ENCODE measurements at regions not wholly inside any gene's neighbourhood (a gene's known extent, or its start where the extent isn't known, plus 50 kb on each side); places are given as distances from the start of the nearest gene placed in this dataset.

GRCh38 chr1:112247036-112247597, 148.9 kb upstream of the CTTNBP2NL start:
- H3K27ac ChIP-seq (ENCODE audit: poor library complexity, severe bottlenecking): no peak overlapping the region
- H3K27me3 ChIP-seq (ENCODE audit: insufficient read depth, poor library complexity, severe bottlenecking): no peaks in the 10 kb centered on the region
- DNase-seq (ENCODE audit: low spot score) (no peak), ATAC-seq (ENCODE audit: low read depth) (no peak)
- TF ChIP-seq CTCF (IDR thresholded peaks at IDR 0.05; ENCODE audit: poor library complexity, severe bottlenecking): no peak
- no peaks in the 10 kb centered on the region for H3K36me3 ChIP-seq (ENCODE audit: low read depth)
- H3K4me3 ChIP-seq (ENCODE audit: severe bottlenecking): no peak overlapping the region
- H3K9me3 ChIP-seq (ENCODE audit: severe bottlenecking): no peaks in the 10 kb centered on the region
- peaks cover 11% of the 10 kb centered on the region for H3K4me1 ChIP-seq (ENCODE audit: insufficient read depth, poor library complexity, severe bottlenecking)

GRCh38 chr1:112247961-112248360, 148.1 kb upstream of the CTTNBP2NL start:
- H3K27ac ChIP-seq (ENCODE audit: poor library complexity, severe bottlenecking): no peak overlapping the region
- no peaks in the 10 kb centered on the region for H3K27me3 ChIP-seq (ENCODE audit: insufficient read depth, poor library complexity, severe bottlenecking)
- ATAC-seq (ENCODE audit: low read depth) (no peak), DNase-seq (ENCODE audit: low spot score) (no peak)
- H3K4me3 ChIP-seq (ENCODE audit: severe bottlenecking): no peak overlapping the region
- peaks cover 13% of the 10 kb centered on the region for H3K4me1 ChIP-seq (ENCODE audit: insufficient read depth, poor library complexity, severe bottlenecking)
- TF ChIP-seq CTCF (IDR thresholded peaks at IDR 0.05; ENCODE audit: poor library complexity, severe bottlenecking): no peak
- no peaks in the 10 kb centered on the region for H3K36me3 ChIP-seq (ENCODE audit: low read depth)
- no peaks in the 10 kb centered on the region for H3K9me3 ChIP-seq (ENCODE audit: severe bottlenecking)

GRCh38 chr1:112250892-112251291, 145.1 kb upstream of the CTTNBP2NL start:
- H3K4me1 ChIP-seq (ENCODE audit: insufficient read depth, poor library complexity, severe bottlenecking): peaks cover 13% of the 10 kb centered on the region
- no peak for TF ChIP-seq CTCF (IDR thresholded peaks at IDR 0.05; ENCODE audit: poor library complexity, severe bottlenecking)
- ATAC-seq (ENCODE audit: low read depth) (no peak), DNase-seq (ENCODE audit: low spot score) (no peak)
- no peaks in the 10 kb centered on the region for H3K36me3 ChIP-seq (ENCODE audit: low read depth)
- H3K27me3 ChIP-seq (ENCODE audit: insufficient read depth, poor library complexity, severe bottlenecking): no peaks in the 10 kb centered on the region
- H3K27ac ChIP-seq (ENCODE audit: poor library complexity, severe bottlenecking): peak overlapping the region; percentile 32
- no peak overlapping the region for H3K4me3 ChIP-seq (ENCODE audit: severe bottlenecking)
- no peaks in the 10 kb centered on the region for H3K9me3 ChIP-seq (ENCODE audit: severe bottlenecking)

GRCh38 chr1:112251766-112252506, 144.1 kb upstream of the CTTNBP2NL start:
- DNase-seq (ENCODE audit: low spot score) (peak; percentile 79), ATAC-seq (ENCODE audit: low read depth) (peak; percentile 98)
- Histone ChIP-seq H3K4me1 (ENCODE audit: insufficient read depth, poor library complexity, severe bottlenecking) (peaks cover 13% of the 10 kb centered on the region), H3K4me3 (ENCODE audit: severe bottlenecking) (no peak overlapping the region), H3K27ac (ENCODE audit: poor library complexity, severe bottlenecking) (peak overlapping the region; percentile 32), H3K9me3 (ENCODE audit: severe bottlenecking) (no peaks in the 10 kb centered on the region), H3K36me3 (ENCODE audit: low read depth) (no peaks in the 10 kb centered on the region), H3K27me3 (ENCODE audit: insufficient read depth, poor library complexity, severe bottlenecking) (no peaks in the 10 kb centered on the region)
- TF ChIP-seq CTCF (IDR thresholded peaks at IDR 0.05; ENCODE audit: poor library complexity, severe bottlenecking): no peak

- no peaks in the 10 kb centered on the region for H3K27me3 ChIP-seq (ENCODE audit: insufficient read depth, poor library complexity, severe bottlenecking)
- H3K27ac ChIP-seq (ENCODE audit: poor library complexity, severe bottlenecking): no peak overlapping the region
- ATAC-seq (ENCODE audit: low read depth) (no peak), DNase-seq (ENCODE audit: low spot score) (no peak)
- H3K36me3 ChIP-seq (ENCODE audit: low read depth): no peaks in the 10 kb centered on the region
- no peak for TF ChIP-seq CTCF (IDR thresholded peaks at IDR 0.05; ENCODE audit: poor library complexity, severe bottlenecking)
- H3K9me3 ChIP-seq (ENCODE audit: severe bottlenecking): no peaks in the 10 kb centered on the region
- H3K4me3 ChIP-seq (ENCODE audit: severe bottlenecking): no peak overlapping the region
- H3K4me1 ChIP-seq (ENCODE audit: insufficient read depth, poor library complexity, severe bottlenecking): peaks cover 13% of the 10 kb centered on the region
Measured at GRCh38 chr1:112253366-112253765, 142.6 kb upstream of the CTTNBP2NL start.
